HepG2 (cell line): ENCODE measurements at regions not wholly inside any gene's neighbourhood (a gene's known extent, or its start where the extent isn't known, plus 50 kb on each side); places are given as distances from the start of the nearest gene placed in this dataset.

ENCODE experiments used
- JUN ChIP-seq: sonication (generic); formaldehyde crosslinking; IDR thresholded peaks from 2 replicates; pipeline ENCODE4 v1.4.0; 2020; ENCODE audit warnings: mild to moderate bottlenecking, missing genetic modification reagents
- KLF6 ChIP-seq: IDR thresholded peaks from 2 replicates; pipeline ENCODE4 v1.8.0; 2016; ENCODE audit warnings: missing biosample characterization, missing genetic modification reagents
- MAZ ChIP-seq, 2 experiments: sonication (generic) in 1 of 2; formaldehyde crosslinking in 1 of 2; IDR thresholded peaks; 2 replicates each; pipeline versions ENCODE4 v1.5.0 to v1.6.1; 2012 to 2020; ENCODE audit warnings: low read depth in 2 of 2, mild to moderate bottlenecking in 2 of 2, borderline replicate concordance in 1 of 2, improper control_type of control experiment in 1 of 2, low read length in 1 of 2, missing genetic modification reagents in 1 of 2, moderate library complexity in 1 of 2
- MYC ChIP-seq: sonication (generic); formaldehyde crosslinking; IDR thresholded peaks from 2 replicates; pipeline ENCODE4 v1.9.0; 2021; ENCODE audit warnings: missing genetic modification reagents, borderline replicate concordance
- NFYB ChIP-seq: sonication (generic); formaldehyde crosslinking; IDR thresholded peaks from 2 replicates; pipeline ENCODE4 v1.4.0; 2020; ENCODE audit warnings: missing genetic modification reagents
- POLR2AphosphoS5 ChIP-seq: IDR thresholded peaks from 2 replicates; pipeline ENCODE4 v1.6.1; 2012; ENCODE audit warnings: low read depth, low read length
- YY1 ChIP-seq: IDR thresholded peaks from 2 replicates; pipeline ENCODE4 v1.6.1; 2011; ENCODE audit warnings: low read length, low read depth, moderate library complexity, mild to moderate bottlenecking; ENCODE audit not compliant: insufficient read depth, insufficient replicate concordance
- ZMYM3 ChIP-seq: sonication (generic); formaldehyde crosslinking; IDR thresholded peaks from 2 replicates; pipeline ENCODE4 v1.5.1; 2020; ENCODE audit warnings: mild to moderate bottlenecking, missing genetic modification reagents
- ZNF557 ChIP-seq: sonication (generic); formaldehyde crosslinking; IDR thresholded peaks from 2 replicates; pipeline ENCODE4 v1.4.0; 2020; ENCODE audit warnings: missing genetic modification reagents
- ZNF572 ChIP-seq: sonication (generic); formaldehyde crosslinking; IDR thresholded peaks from 2 replicates; pipeline ENCODE4 v1.5.1; 2020; ENCODE audit warnings: mild to moderate bottlenecking, missing genetic modification reagents
- ZSCAN20 ChIP-seq: sonication (generic); formaldehyde crosslinking; IDR thresholded peaks from 2 replicates; pipeline ENCODE4 v1.4.0; 2020; ENCODE audit warnings: missing genetic modification reagents, mild to moderate bottlenecking, borderline replicate concordance
- ZSCAN29 ChIP-seq: sonication (generic); formaldehyde crosslinking; conservative IDR thresholded peaks from 2 replicates; pipeline ENCODE4 v1.4.0; 2020; ENCODE audit warnings: mild to moderate bottlenecking, missing genetic modification reagents
- TF ChIP-seq, protein P1 (sequence below): sonication (generic); formaldehyde crosslinking; IDR thresholded peaks from 2 replicates; pipeline ENCODE4 v1.5.1; 2020; ENCODE audit warnings: missing genetic modification reagents, mild to moderate bottlenecking, borderline replicate concordance
- TF ChIP-seq, protein P2 (sequence below): sonication (generic); formaldehyde crosslinking; IDR thresholded peaks from 2 replicates; pipeline ENCODE4 v1.5.0; 2020; ENCODE audit warnings: mild to moderate bottlenecking, missing genetic modification reagents, moderate library complexity

DNA sequence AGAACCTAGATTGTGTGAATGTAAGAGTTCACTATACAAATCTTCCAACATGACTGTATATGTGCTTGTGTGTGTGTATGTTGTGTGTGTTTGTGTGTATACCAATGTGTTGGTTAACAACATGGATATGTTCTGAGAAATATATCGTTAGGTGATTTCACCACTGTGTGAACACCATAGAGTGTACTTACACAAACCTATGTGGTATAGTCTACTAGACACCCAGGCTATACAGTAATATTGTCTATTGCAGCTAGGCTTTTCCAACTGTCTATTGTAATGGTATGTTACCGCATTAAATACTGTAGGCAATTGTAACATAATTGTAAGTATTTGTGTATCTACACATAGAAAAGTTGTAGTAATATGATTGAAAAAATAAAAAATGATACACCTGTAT is 959.2 kb upstream of the SEMA6A start:
- TF ChIP-seq NFYB (CRISPR knock-in tag) = no peak
- no peak for TF ChIP-seq ZMYM3 (CRISPR knock-in tag)
- no peak for TF ChIP-seq YY1
- TF ChIP-seq, protein P1, sequence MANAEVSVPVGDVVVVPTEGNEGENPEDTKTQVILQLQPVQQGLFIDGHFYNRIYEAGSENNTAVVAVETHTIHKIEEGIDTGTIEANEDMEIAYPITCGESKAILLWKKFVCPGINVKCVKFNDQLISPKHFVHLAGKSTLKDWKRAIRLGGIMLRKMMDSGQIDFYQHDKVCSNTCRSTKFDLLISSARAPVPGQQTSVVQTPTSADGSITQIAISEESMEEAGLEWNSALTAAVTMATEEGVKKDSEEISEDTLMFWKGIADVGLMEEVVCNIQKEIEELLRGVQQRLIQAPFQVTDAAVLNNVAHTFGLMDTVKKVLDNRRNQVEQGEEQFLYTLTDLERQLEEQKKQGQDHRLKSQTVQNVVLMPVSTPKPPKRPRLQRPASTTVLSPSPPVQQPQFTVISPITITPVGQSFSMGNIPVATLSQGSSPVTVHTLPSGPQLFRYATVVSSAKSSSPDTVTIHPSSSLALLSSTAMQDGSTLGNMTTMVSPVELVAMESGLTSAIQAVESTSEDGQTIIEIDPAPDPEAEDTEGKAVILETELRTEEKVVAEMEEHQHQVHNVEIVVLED (CRISPR knock-in tag) = no peak
- TF ChIP-seq JUN (CRISPR knock-in tag) = no peak
- no peak for TF ChIP-seq MYC
- TF ChIP-seq KLF6 = no peak
- TF ChIP-seq MAZ (IDR thresholded peaks at IDR 0.05; ENCODE audit: borderline replicate concordance, low read depth, low read length) = no peak
- no peak for TF ChIP-seq MAZ (CRISPR knock-in tag; IDR thresholded peaks at IDR 0.05; ENCODE audit: low read depth)
- TF ChIP-seq ZSCAN20 = no peak
- TF ChIP-seq ZSCAN29 (CRISPR knock-in tag) = no peak
- TF ChIP-seq ZNF572 = no peak
- TF ChIP-seq, protein P2, sequence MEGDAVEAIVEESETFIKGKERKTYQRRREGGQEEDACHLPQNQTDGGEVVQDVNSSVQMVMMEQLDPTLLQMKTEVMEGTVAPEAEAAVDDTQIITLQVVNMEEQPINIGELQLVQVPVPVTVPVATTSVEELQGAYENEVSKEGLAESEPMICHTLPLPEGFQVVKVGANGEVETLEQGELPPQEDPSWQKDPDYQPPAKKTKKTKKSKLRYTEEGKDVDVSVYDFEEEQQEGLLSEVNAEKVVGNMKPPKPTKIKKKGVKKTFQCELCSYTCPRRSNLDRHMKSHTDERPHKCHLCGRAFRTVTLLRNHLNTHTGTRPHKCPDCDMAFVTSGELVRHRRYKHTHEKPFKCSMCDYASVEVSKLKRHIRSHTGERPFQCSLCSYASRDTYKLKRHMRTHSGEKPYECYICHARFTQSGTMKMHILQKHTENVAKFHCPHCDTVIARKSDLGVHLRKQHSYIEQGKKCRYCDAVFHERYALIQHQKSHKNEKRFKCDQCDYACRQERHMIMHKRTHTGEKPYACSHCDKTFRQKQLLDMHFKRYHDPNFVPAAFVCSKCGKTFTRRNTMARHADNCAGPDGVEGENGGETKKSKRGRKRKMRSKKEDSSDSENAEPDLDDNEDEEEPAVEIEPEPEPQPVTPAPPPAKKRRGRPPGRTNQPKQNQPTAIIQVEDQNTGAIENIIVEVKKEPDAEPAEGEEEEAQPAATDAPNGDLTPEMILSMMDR (CRISPR knock-in tag) = no peak
- no peak for TF ChIP-seq POLR2AphosphoS5
- TF ChIP-seq ZNF557 = no peak
